ENCODE measurements at regions not wholly inside any gene's neighbourhood (a gene's known extent, or its start where the extent isn't known, plus 50 kb on each side); places are given as distances from the start of the nearest gene placed in this dataset.

DNA sequence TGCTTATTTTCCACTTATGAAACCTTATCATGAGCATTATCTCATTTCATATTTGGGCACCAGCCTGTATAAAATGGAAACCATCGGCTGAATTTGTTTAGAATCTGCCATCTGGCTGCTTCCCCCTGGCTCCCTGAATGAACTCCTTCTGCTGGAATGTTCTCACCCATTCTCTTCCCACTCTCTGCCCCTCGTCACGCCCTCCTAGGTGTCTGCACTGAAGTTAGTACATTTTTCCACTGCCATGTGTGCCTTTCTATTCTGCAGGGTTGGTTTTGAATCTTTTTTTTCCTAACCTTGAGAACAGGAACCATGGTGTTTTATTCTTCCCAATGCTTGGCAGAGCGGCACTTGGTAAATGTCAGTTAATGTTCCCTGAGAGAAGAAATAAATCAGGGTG is 359.7 kb downstream of the MLLT3 start:
- no peak overlapping the region for H3K27ac Mint-ChIP-seq
- ChIA-PET CTCF (no interaction called here), POLR2A (no interaction called here)
- intact Hi-C loops (cut with micrococcal nuclease): no loop called here
- H3K9me3 Mint-ChIP-seq: no peaks in the 10 kb centered on the region
- H3K36me3 Mint-ChIP-seq: no peaks in the 10 kb centered on the region
- no peak for DNase-seq
- no peak overlapping the region for H3K4me3 Mint-ChIP-seq
- no peaks in the 10 kb centered on the region for H3K4me1 Mint-ChIP-seq (ENCODE audit: low read depth)
- peaks cover 3% of the 10 kb centered on the region for H3K27me3 Mint-ChIP-seq

DNA sequence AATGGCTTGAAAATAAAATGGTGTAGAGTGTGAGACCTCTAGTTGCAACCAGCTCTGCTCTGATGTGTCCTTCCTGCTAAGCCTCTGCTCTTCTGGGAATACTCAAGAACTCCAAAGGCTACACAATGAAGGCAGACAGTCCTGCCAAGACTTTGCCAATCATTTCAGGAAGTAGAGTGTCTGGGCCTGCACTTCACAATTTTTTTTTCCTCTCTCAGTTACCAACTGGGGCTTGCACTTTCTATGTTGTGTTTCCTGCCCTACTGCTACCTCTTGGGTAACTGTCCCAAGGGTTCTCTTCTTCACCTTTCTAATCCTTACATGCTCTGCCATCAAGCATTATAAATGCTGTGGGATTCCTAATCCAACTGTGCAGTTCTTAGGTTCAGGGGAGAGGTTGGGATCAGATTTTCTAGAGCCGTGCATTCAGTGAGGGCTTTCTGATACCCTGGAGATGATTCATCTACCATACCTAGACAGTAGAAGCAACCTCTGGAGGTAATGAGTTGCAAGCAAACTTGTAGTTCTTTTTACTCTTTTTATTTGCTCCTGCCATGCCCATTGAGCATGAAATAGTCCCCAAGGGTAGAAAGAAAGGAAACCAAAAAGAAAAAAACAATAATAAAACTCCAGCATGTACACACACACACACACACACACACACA is 365.9 kb downstream of the MLLT3 start:
- no peaks in the 10 kb centered on the region for H3K36me3 Mint-ChIP-seq
- POLR2A ChIA-PET: interaction anchor here (0.7 kb wide), 1 partner anchor 47 kb away, joined by 3 read pairs; no protein-coding TSS in a partner anchor
- DNase-seq: no peak
- no peaks in the 10 kb centered on the region for H3K9me3 Mint-ChIP-seq
- CTCF ChIA-PET: no interaction called here
- H3K4me3 Mint-ChIP-seq: no peak overlapping the region
- H3K27ac Mint-ChIP-seq: no peak overlapping the region
- intact Hi-C loops (cut with micrococcal nuclease): loop anchor here (2.0 kb wide), 1 partner anchor 330 kb away; no protein-coding TSS in a partner anchor
- H3K4me1 Mint-ChIP-seq (ENCODE audit: low read depth): peaks cover 32% of the 10 kb centered on the region
- H3K27me3 Mint-ChIP-seq: no peaks in the 10 kb centered on the region

DNA sequence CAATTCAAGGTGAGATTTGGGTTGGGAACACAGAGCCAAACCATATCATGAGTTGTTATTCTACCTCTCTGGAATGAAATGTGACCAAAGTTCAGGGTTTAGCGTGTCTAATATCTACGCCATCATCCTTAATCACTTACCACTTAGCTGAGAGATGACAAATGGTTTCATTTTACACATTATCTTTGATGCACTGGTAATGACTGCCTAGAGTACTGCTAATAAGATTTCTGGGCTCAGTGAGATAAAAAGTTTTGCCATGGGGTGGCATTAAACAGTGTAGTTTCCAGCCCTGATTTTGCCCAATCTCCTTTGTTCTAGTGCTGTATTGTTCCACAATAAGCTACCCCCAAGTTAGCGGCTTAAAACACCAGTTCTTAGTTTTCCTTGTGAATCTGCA is 367.2 kb downstream of the MLLT3 start:
- intact Hi-C loops (cut with micrococcal nuclease): loop anchor here (1.0 to 2.0 kb wide), 2 partner anchors 46 to 66 kb away; no protein-coding TSS in a partner anchor
- Mint-ChIP-seq H3K4me3 (no peak overlapping the region), H3K36me3 (no peaks in the 10 kb centered on the region), H3K27ac (peak overlapping the region; percentile 11), H3K27me3 (no peaks in the 10 kb centered on the region), H3K4me1 (ENCODE audit: low read depth) (peaks cover 32% of the 10 kb centered on the region), H3K9me3 (no peaks in the 10 kb centered on the region)
- ChIA-PET POLR2A (interaction anchor here (0.8 to 0.9 kb wide), 2 partner anchors 46 to 66 kb away, joined by 3 to 4 read pairs; no protein-coding TSS in a partner anchor), CTCF (interaction anchor here (0.7 kb wide), 1 partner anchor 46 kb away, joined by 3 read pairs; no protein-coding TSS in a partner anchor)
- no peak for DNase-seq

DNA sequence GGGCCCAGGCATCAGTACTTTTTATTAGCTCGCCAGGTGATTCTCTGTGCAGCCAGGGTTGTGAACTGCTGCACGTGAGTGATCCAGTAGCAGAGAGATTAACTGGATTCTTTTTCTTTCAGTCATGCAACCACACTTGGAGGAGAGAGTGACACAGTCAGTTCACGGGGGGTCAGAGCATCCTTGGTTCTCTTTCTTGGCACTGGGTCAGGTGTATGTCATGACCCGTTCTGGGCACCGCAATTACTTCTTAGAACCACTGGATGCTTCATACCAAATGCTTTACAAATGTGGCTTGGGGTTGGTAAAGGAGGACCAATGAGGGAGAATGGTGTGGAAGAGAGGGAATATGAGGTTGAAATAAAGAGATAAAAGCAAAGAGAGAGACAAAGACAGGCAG is 368.7 kb downstream of the MLLT3 start:
- H3K4me1 Mint-ChIP-seq (ENCODE audit: low read depth): peaks cover 32% of the 10 kb centered on the region
- ChIA-PET POLR2A (no interaction called here), CTCF (no interaction called here)
- peaks cover 2% of the 10 kb centered on the region for H3K9me3 Mint-ChIP-seq
- no peak overlapping the region for H3K4me3 Mint-ChIP-seq
- no peak for DNase-seq
- no peaks in the 10 kb centered on the region for H3K27me3 Mint-ChIP-seq
- H3K27ac Mint-ChIP-seq: no peak overlapping the region
- intact Hi-C loops (cut with micrococcal nuclease): loop anchor here (2.0 kb wide), 1 partner anchor 67 kb away; no protein-coding TSS in a partner anchor
- no peaks in the 10 kb centered on the region for H3K36me3 Mint-ChIP-seq

DNA sequence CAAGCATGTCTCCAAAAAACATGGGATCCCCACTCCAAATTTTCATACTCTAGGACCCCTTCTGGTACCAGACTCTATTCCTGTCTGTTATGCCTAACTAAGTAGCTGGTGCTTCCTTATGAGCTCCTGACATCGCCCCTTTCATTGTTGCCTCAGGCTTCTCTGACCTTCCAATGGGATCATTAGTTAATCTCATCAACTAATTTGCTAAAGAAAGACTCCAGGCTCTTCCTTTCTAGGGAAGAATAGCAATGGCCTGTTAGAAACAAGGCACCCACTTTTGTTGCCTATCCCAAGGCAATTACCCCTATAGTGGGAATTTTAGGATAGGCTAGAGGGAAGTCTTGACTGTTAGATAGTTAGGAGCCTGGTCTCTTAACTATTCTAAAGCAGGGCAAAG is 369.5 kb downstream of the MLLT3 start:
- Mint-ChIP-seq H3K9me3 (peaks cover 4% of the 10 kb centered on the region), H3K4me1 (ENCODE audit: low read depth) (peaks cover 32% of the 10 kb centered on the region), H3K36me3 (peaks cover 6% of the 10 kb centered on the region), H3K4me3 (no peak overlapping the region), H3K27me3 (no peaks in the 10 kb centered on the region), H3K27ac (no peak overlapping the region)
- CTCF ChIA-PET: interaction anchor here (1.2 kb wide), 1 partner anchor 689 kb away, joined by 3 read pairs; no protein-coding TSS in a partner anchor
- POLR2A ChIA-PET: no interaction called here
- intact Hi-C loops (cut with micrococcal nuclease): no loop called here
- no peak for DNase-seq

DNA sequence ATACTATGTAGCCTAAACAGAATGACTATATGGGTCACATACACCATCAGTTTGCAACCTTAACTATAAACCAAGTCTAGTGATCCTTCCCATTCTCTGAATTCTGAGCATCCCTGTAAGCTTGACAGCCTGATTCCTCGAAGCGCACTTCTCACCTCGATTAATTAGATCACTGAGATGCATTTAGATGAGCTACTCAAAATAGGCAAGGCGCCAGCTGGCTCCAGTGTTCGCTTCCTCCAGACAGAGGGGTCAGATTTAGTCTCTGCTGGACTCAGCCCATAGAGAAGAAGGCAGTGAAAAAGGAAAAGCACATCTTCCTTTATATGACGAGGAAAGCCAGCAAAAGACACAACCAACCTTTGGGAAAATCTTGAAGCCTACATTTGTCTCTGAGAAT is 371.5 kb downstream of the MLLT3 start:
- no peak overlapping the region for H3K4me3 Mint-ChIP-seq
- peaks cover 4% of the 10 kb centered on the region for H3K9me3 Mint-ChIP-seq
- H3K4me1 Mint-ChIP-seq (ENCODE audit: low read depth): peaks cover 16% of the 10 kb centered on the region
- no peaks in the 10 kb centered on the region for H3K27me3 Mint-ChIP-seq
- ChIA-PET POLR2A (no interaction called here), CTCF (interaction anchor here (1.5 kb wide), 1 partner anchor 11 kb away, joined by 3 read pairs; no protein-coding TSS in a partner anchor)
- DNase-seq: no peak
- intact Hi-C loops (cut with micrococcal nuclease): no loop called here
- H3K36me3 Mint-ChIP-seq: peaks cover 6% of the 10 kb centered on the region
- H3K27ac Mint-ChIP-seq: no peak overlapping the region

DNA sequence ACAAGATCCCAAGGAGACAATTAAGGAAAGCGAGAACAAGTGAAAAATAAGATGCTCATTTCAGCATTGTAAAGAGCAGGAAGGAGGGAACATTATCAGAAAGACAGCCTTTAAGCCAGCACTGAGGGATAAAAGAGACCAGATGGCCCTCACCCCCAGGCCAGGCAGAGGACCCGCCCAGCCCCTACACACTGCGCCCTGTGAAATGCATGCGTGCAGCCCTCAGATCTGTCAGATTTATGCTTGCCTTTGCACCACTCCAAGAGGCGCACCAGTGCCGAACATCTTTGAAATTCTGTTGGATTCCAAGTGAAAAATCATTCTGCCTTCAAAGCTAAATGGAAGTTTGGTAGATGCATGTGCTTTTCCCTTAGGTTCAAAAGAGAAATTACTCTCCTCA is 378.0 kb downstream of the MLLT3 start:
- POLR2A ChIA-PET: no interaction called here
- Mint-ChIP-seq H3K27ac (no peak overlapping the region), H3K36me3 (peaks cover 6% of the 10 kb centered on the region), H3K9me3 (peaks cover 4% of the 10 kb centered on the region), H3K27me3 (peaks cover 7% of the 10 kb centered on the region), H3K4me3 (no peak overlapping the region), H3K4me1 (ENCODE audit: low read depth) (peaks cover 45% of the 10 kb centered on the region)
- no peak for DNase-seq
- CTCF ChIA-PET: no interaction called here
- intact Hi-C loops (cut with micrococcal nuclease): no loop called here

DNA sequence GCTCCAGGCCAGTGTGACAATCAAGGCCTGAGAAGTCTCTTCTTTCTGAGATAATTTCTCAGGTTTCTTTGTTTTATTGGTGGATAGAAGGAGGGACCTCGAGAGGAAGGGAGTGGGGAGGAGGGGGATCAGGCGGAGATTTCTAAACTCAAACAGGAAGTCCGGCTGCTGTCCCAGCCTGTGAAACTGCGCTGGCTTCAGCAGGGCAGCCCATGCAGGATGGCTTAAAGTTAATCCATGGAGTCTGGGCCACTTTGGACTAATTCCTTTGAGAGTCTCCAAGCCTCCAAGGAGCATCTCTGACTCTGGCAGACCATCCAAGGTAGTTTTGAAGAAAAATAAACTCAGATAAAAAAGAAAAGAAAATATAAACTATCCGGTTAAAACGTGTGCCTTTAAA is 378.5 kb downstream of the MLLT3 start:
- intact Hi-C loops (cut with micrococcal nuclease): loop anchor here (1.0 kb wide), 2 partner anchors 35 to 71 kb away; no protein-coding TSS in a partner anchor
- ChIA-PET CTCF (no interaction called here), POLR2A (no interaction called here)
- Mint-ChIP-seq H3K4me1 (ENCODE audit: low read depth) (peaks cover 45% of the 10 kb centered on the region), H3K4me3 (no peak overlapping the region), H3K27ac (no peak overlapping the region), H3K9me3 (peaks cover 4% of the 10 kb centered on the region), H3K36me3 (peaks cover 6% of the 10 kb centered on the region), H3K27me3 (peaks cover 7% of the 10 kb centered on the region)
- no peak for DNase-seq

DNA sequence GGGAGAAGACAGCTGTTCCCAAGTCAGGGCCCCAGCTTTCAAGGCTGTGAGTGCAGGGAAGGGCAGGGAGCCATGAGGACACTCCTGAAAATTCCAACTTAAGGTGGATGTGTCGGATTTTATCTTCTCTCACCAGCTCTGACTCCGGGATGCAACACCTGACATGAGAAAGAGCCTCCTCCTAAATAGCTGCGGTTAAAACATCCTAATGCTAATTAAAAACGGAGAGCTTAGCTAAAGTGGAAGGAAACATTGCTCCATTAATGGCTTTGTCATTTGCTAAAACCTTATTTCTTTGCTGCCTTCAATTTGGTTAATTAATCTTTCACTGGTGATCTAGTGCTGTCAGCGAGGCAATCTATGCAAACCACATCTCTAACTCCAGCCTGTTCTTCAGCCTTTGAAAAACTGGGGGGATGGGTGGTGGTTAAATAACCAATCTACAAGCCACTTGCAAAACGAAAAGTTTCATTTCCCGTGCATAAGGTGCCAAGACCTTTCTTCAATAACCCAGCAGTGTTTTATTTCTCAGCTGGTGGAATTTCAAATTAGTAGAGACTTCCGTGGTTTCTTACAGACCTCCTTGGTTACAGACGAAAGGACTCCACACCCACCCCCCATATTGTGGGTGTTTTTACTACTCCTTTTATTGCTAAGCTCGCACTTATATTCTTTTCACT is 379.6 kb downstream of the MLLT3 start:
- intact Hi-C loops (cut with micrococcal nuclease): loop anchor here (1.0 kb wide), 2 partner anchors 33 to 73 kb away; no protein-coding TSS in a partner anchor

DNA sequence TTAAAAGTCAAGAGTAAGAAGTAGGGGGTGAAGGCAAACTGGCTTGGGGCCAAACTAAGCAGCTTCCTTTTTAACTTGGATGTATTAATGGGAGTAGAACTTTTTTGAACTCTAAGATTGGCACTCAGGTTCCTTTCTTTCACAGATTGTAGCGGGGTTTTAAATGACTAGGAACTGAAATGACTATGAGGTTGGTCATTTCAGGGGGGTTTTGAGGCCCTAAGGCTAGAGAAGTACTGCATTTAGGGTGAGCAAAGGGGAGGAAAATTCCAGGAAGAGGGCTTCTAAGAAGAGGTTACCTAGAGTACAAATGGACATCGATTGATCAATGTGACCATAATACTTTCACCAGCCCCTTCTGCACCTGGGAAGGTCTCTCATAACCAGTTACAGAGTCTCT is 381.8 kb downstream of the MLLT3 start:
- CTCF ChIA-PET: interaction anchor here (1.4 kb wide), 1 partner anchor 10 kb away, joined by 3 read pairs; no protein-coding TSS in a partner anchor
- peaks cover 7% of the 10 kb centered on the region for H3K27me3 Mint-ChIP-seq
- POLR2A ChIA-PET: interaction anchor here (1.3 kb wide), 1 partner anchor 31 kb away, joined by 4 read pairs; no protein-coding TSS in a partner anchor
- H3K4me1 Mint-ChIP-seq (ENCODE audit: low read depth): peaks cover 55% of the 10 kb centered on the region
- H3K4me3 Mint-ChIP-seq: no peak overlapping the region
- no peaks in the 10 kb centered on the region for H3K36me3 Mint-ChIP-seq
- intact Hi-C loops (cut with micrococcal nuclease): no loop called here
- no peak for DNase-seq
- no peaks in the 10 kb centered on the region for H3K9me3 Mint-ChIP-seq
- no peak overlapping the region for H3K27ac Mint-ChIP-seq

More for the DNA sequence above, 379.6 kb downstream of the MLLT3 start:
- H3K27me3 Mint-ChIP-seq: peaks cover 7% of the 10 kb centered on the region
- no peaks in the 10 kb centered on the region for H3K9me3 Mint-ChIP-seq
- H3K4me1 Mint-ChIP-seq (ENCODE audit: low read depth): peaks cover 46% of the 10 kb centered on the region
- POLR2A ChIA-PET: interaction anchor here (0.7 to 1.4 kb wide), 2 partner anchors 34 to 112 kb away, joined by 3 read pairs; no protein-coding TSS in a partner anchor
- no peaks in the 10 kb centered on the region for H3K36me3 Mint-ChIP-seq
- CTCF ChIA-PET: interaction anchor here (0.7 to 1.2 kb wide), 2 partner anchors 18 to 33 kb away, joined by 3 read pairs; no protein-coding TSS in a partner anchor
- H3K4me3 Mint-ChIP-seq: peak overlapping the region; percentile 18
- peak; percentile 30 for DNase-seq
- H3K27ac Mint-ChIP-seq: no peak overlapping the region

DNA sequence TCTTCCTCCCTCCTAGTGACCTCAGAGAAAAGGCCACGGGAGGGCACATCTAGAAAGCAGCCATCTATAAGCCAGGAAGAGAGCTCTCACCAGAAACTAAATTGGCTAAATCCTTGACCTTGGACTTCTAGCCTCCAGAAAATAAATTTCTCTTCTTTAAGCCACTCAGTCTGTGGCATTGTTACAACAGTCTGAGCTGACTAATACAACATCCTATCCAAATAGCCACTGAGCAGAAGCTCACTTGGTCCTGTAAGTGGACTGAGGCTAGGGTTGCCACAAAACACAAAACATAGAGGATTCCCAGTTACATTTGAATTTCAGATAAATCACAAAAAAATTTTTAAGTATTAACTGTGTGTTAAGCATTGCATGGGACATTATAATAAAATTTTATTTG is 383.4 kb downstream of the MLLT3 start:
- peaks cover 7% of the 10 kb centered on the region for H3K27me3 Mint-ChIP-seq
- H3K36me3 Mint-ChIP-seq: no peaks in the 10 kb centered on the region
- no peak overlapping the region for H3K4me3 Mint-ChIP-seq
- intact Hi-C loops (cut with micrococcal nuclease): no loop called here
- CTCF ChIA-PET: interaction anchor here (1.4 kb wide), 1 partner anchor 12 kb away, joined by 3 read pairs; no protein-coding TSS in a partner anchor
- POLR2A ChIA-PET: interaction anchor here (1.3 kb wide), 1 partner anchor 30 kb away, joined by 4 read pairs; no protein-coding TSS in a partner anchor
- H3K4me1 Mint-ChIP-seq (ENCODE audit: low read depth): peaks cover 57% of the 10 kb centered on the region
- H3K27ac Mint-ChIP-seq: no peak overlapping the region
- peaks cover 3% of the 10 kb centered on the region for H3K9me3 Mint-ChIP-seq
- DNase-seq: no peak

DNA sequence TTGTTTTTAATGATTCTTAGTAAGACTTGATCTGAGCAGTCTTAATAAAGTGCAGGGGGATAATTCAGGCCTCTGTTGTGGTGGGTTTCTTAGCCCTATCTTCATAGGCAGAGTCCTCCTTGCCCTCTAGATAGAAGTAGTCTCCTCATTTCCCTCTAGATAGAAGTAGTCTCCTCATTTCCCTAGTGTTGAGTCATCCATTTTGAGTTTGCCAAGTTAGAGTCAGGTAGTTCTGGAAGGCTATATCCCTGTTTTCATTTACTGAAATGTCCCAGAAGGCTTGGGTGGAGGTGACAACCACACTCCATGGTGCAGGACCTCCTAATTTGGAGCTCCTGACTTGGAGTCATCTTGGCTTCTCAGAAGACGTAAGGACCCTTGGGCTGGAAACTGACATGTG is 384.6 kb downstream of the MLLT3 start:
- H3K4me1 Mint-ChIP-seq (ENCODE audit: low read depth): peaks cover 45% of the 10 kb centered on the region
- H3K9me3 Mint-ChIP-seq: peaks cover 5% of the 10 kb centered on the region
- POLR2A ChIA-PET: no interaction called here
- peaks cover 7% of the 10 kb centered on the region for H3K27me3 Mint-ChIP-seq
- intact Hi-C loops (cut with micrococcal nuclease): no loop called here
- CTCF ChIA-PET: no interaction called here
- no peak for DNase-seq
- peaks cover 2% of the 10 kb centered on the region for H3K36me3 Mint-ChIP-seq
- H3K4me3 Mint-ChIP-seq: no peak overlapping the region
- no peak overlapping the region for H3K27ac Mint-ChIP-seq

All from activated CD4-positive, alpha-beta memory T cell treated with anti-CD3 and anti-CD28 coated beads for 36 hours (primary cell).